GM20431 (cell line): ENCODE measurements at regions not wholly inside any gene's neighbourhood (a gene's known extent, or its start where the extent isn't known, plus 50 kb on each side); places are given as distances from the start of the nearest gene placed in this dataset.
"Not testable (repeated sequence)": the region's sequence is repeated elsewhere in the genome, so short reads cannot be mapped to it uniquely, and the experiment has no call there.

Experiments used
- in situ Hi-C: fragments of 300-500 bp; cut with MseI, MboI; formaldehyde crosslinking; loops from one replicate; pipeline ENCODE4 v1.15.0; 2020; ENCODE audit warnings: low sequenced_read_pairs; ENCODE audit not compliant: unreplicated experiment

DNA sequence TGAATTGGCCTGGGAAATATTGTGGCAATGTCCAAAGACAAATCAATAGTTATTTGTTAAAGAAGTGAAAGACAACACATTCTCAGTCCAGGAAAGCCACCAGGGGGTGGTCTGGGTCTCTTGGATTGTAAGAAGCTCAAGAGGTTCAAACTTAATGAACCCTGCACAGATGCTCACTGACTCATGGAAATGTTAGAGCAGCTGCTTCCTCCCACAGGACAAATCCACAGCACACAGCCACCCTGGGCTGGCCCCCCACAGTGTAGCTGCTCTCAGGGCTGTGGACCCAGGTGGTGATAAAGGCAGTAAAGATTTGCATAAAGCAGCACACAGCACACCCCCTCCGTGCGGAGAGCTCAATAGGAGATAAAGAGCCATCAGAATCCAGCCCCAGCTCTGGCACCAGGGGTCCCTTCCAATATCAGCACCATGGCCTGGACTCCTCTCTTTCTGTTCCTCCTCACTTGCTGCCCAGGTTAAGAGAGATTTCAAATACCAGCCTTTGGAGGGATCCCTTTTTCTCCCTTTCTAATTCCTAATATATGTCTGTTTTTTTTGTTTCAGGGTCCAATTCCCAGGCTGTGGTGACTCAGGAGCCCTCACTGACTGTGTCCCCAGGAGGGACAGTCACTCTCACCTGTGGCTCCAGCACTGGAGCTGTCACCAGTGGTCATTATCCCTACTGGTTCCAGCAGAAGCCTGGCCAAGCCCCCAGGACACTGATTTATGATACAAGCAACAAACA lies 124.8 kb downstream of the VPREB1 start:
- in situ Hi-C loops: not testable (repeated sequence)

GRCh38 chr22:22369964-22370270 lies 125.3 kb downstream of the VPREB1 start:
- in situ Hi-C loops: no loop called here

DNA sequence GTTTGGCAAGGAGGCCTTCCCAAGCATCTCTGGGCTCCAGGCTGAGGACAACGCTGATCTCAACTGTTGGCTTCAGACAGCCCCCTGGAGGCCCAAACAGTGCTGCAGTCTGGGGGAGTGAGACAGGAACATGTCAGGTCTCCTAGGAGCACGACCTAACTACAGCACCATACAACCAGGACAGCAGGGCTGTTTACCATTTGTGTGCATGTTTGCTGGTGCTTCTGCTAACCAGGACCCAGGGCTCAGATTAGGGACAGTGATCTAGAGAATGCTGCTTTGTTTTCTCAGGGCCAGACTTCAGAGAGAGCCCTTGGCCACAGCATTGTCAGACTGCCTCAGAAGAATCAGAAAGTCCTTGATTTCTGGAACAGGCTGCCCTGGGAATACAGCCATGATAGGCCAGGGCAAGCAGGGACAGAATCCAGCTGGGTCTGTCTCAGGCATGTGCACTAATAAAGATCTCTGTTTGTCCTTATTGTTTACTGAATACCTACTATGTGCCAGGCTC lies 126.5 kb downstream of the VPREB1 start:
- in situ Hi-C loops: no loop called here

- in situ Hi-C loops: no loop called here
These were observed 127.5 kb downstream of the VPREB1 start for GRCh38 chr22:22372086-22372485.

- in situ Hi-C loops: no loop called here
These were observed 129.6 kb downstream of the VPREB1 start for GRCh38 chr22:22374163-22374562.

DNA sequence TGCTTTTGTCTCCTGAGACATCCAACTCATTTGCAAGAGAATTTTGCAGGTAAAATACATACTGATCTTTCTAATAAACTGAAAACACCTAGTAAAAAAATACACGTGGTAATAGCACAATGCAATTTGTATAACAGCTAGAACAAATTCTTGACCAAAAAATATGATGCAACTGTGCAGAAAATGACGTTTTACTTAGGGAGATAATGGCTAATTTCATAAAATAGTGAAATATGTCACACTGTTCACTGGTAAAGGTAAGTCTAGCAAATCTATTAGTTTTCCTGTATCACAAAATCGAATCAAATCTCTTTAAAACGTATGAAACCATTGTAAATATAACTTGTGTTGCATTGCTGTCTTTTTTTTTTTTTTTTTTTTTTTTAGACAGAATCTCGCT lies 130.0 kb downstream of the VPREB1 start:
- in situ Hi-C loops: no loop called here

DNA sequence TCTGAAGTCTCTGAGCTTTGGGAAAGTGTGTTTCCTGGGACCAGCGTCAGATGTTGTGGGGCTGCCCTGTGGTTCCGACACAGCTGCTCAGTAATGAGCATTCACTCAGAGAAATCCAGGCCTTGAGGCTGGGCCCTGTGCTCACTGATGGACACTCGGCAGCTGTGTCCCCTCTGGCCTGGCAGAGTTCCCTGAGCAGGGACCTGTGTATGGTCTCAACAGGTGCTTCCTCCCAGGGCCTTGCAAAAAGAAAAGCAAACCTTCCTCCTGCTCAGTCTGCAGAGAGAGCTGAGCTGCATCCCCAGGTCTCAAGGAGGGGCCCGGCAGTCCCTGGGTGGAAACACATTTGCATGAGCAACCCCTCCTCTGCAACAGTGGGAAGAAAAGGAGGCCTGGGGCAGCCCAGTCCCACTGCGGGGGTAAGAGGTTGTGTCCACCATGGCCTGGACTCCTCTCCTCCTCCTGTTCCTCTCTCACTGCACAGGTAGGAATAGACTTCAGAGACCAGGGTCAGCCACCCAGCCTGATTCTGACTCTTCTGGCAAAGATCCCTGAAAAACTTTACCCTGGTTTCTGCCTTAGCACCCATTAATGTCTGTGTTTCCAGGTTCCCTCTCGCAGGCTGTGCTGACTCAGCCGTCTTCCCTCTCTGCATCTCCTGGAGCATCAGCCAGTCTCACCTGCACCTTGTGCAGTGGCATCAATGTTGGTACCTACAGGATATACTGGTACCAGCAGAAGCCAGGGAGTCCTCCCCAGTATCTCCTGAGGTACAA lies 131.2 kb downstream of the VPREB1 start:
- in situ Hi-C loops: no loop called here

DNA sequence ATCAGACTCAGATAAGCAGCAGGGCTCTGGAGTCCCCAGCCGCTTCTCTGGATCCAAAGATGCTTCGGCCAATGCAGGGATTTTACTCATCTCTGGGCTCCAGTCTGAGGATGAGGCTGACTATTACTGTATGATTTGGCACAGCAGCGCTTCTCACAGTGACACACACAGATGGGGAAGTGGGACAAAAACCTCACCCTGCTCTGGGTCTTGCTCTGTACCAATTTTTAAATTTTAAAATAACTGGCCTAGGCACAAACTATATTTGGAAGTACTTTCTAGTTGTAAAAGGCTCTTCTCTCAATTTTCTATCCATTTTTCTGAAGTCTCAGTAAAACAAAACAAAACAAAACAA lies 131.7 kb downstream of the VPREB1 start:
- in situ Hi-C loops: no loop called here

DNA sequence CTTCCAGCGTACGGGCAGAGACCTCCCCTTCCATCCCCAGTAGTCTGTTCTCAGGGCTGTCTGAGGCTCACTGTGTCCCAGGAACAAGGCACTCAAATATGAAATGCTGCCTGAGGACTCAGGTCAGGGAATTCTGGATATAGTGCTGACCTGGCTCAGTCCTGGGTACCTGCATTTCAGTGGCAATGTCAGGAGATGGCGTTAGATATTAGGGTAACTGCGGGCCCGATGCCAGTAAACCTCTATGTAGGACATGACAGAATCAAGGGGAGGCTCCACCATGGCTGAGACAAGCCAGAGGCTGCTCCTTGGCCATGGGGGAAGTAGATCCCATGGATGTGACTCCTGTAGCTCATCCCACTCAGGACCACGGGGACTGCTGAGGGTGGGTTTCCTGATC lies 131.7 kb downstream of the ZNF280B start:
- in situ Hi-C loops: not testable (repeated sequence)

- in situ Hi-C loops: no loop called here
These were observed 131.2 kb downstream of the ZNF280B start for GRCh38 chr22:22377335-22377734.

DNA sequence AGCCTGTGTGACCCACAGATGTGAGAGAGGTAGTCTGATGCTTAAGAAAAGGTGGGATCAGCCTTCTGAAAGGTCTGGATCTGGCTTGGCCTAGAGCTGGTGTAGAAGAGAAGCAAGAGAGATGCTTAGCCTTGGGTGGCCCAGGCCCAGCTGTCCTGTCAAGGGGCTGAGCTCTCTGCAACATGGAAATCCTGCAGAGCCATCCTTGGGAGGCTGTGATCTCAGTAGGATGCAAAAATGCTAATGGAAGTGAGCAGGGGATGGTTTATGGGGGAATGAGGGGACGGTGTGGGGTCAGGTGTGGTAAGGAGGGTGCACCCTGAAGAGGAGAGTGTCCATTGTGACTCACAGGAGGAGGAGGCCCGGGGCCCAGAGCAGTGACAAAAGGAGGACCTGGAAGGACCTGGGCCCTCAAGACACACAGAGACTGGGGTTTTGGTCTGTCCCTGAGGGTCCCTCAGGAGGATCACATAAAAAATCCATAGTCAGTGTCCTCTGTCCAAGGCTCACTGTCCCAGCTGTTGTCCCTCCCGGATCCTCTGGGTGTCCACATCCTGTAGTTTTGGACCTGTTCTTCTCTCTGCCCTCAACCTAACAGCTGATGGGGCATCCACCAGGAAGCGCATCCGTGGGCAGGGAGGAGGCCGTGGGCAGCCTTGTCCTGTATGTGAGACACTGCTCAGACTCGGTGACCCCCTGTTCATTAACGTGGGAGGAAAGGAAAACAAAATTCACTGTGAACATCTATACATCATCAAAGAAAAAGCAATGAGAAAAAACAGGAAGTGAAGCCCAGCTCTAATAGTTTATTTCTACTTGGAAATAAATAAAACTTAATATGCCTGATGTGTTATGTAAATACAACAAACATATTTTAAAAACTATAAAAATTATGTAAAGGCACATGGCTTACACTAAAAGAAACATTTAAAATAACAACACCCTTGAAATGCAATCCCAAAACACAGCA lies 129.8 kb downstream of the ZNF280B start:
- in situ Hi-C loops: no loop called here

DNA sequence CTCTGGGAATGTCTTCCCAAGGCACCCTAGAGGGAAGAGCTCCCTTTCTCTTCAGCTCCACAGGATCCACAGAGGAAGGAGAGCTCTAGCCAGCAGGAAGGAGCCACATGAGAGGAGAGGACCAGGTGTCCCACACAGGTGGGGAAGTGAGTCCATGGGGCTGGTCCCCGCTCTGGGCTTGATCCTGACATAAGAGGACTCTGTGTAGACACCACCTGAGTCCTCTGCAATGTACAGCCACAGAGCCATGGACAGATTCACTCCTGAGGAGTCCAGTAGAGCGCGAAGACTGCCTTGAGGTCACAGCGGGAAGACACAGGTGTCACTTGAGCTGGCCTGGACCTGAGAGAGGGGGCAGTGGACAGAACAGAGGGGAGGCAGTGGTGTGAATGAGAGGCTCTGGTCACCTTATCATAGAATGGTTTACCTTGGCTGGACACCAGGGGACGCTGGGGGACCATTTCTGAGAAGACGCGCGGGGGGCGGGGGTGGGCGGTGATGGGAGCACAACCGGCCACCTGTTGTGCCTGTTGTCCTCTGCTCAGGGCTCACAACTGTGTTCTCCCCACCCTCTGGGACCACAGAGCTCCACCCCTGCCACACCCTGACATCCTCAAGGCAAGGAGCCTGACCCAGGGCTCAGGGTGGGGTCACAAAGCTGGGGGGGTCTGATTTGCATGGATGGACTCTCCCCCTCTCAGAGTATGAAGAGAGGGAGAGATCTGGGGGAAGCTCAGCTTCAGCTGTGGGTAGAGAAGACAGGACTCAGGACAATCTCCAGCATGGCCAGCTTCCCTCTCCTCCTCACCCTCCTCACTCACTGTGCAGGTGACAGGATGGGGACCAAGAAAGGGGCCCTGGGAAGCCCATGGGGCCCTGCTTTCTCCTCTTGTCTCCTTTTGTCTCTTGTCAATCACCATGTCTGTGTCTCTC lies 128.2 kb downstream of the ZNF280B start:
- in situ Hi-C loops: no loop called here

DNA sequence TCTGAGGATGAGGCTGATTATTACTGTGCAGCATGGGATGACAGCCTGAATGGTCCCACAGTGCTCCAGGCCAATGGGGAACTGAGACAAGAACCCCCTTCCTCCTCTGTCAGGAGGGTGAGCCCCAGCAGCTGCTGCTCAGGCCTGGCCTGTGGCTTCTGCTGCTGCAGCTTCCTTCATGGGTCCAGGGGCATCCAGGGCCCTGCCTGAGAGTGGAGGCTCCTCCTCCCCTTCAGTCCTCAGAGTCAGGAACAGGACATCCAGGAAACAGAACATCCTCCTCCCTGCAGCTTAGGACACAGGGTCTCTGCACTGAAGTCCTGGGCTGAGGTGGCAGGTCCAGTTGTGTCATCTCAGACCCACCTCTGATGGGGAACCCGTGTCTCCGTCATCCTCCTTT lies 127.2 kb downstream of the ZNF280B start:
- in situ Hi-C loops: not testable (repeated sequence)

GRCh38 chr22:22384267-22384666 lies 124.3 kb downstream of the ZNF280B start:
- in situ Hi-C loops: no loop called here

- in situ Hi-C loops: no loop called here
These were observed 123.8 kb downstream of the ZNF280B start for GRCh38 chr22:22384668-22385244.

DNA sequence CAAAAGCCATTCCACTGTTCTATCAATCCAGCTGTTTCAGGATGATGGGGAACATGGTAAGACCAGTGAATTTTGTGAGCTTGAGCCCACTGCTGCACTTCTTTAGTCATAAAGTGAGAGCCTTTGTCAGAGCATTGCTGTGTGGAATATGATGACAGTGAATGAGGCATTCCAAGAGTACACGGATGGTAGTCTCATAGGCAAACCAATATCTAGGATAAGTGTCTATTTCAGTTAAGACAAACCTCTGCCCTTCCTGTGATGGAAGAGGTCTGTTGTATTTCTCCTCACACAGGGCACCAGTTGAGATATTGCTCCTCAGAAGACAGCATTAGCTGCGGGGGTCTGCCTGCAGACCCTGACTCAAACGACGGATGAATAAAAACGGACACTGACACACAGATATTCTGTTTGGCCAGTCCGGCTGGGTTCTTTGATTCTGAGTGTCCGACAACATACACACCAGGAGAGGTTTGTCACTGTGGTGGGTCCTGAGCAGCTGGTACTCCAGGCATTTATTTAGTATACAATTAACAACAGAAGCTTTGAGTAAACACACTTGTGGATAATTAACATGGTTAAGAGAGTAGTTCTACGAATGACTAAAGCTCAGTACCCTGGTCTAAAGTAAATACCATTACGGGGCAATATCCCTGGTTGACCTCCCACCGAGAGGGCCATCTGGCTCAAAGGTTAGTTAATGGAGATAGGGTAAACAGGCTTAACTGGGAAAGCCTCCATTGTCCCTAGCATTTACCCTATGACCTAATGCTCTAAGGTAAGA lies 121.7 kb downstream of the ZNF280B start:
- in situ Hi-C loops: no loop called here

DNA sequence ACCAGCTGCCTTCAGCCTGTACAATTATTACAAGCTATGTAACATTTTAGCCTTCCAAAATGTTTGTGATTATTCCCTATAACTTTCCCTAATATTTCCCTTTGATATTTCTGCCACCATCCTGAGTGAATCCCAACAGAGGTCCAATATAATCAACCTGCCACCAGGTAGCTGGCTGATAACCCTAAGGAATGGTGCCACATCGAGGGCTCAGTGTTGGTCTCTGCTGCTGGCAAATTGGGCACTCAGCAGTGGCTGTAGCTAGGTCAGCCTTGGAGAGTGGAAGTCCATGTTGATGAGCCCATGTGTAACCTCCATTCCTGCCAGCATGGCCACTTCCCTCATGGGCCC lies 121.2 kb downstream of the ZNF280B start:
- in situ Hi-C loops: no loop called here

GRCh38 chr22:22388090-22388489 lies 120.5 kb downstream of the ZNF280B start:
- in situ Hi-C loops: no loop called here

DNA sequence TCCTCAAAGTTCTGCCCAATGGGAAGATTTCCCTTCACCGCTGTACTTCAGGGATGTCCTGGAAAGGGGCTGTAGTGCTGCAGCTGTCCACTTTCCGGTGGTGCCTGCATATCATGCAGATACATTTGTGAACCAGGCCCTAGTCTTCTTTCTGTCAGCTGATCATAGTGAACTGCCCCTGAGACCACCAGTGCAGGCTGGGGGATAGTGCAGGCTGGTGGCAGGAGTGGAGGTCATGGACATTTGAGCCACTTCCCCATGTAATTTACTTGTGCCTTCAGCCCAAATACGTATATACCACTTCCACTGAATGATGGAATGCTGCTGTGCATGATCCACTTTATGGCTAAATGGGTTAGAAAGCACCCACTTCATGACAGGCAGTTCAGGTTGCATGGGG lies 120.0 kb downstream of the ZNF280B start:
- in situ Hi-C loops: no loop called here
